ENCODE measurements at regions not wholly inside any gene's neighbourhood (a gene's known extent, or its start where the extent isn't known, plus 50 kb on each side); places are given as distances from the start of the nearest gene placed in this dataset.

- TF ChIP-seq GATA2 (IDR thresholded peaks at IDR 0.05; ENCODE audit: low read depth, low read length) (no peak), GATA3 (IDR thresholded peaks at IDR 0.05; ENCODE audit: low read depth, low read length) (no peak)
Observed at GRCh38 chr12:78792052-78792698, 72.4 kb upstream of the SYT1 start.
